GM19372 (cell line): ENCODE measurements at regions not wholly inside any gene's neighbourhood (a gene's known extent, or its start where the extent isn't known, plus 50 kb on each side); places are given as distances from the start of the nearest gene placed in this dataset.
"Not testable (repeated sequence)": the region's sequence is repeated elsewhere in the genome, so short reads cannot be mapped to it uniquely, and the experiment has no call there.

Experiments used
- ATAC-seq: cut with Tn5 transposase; IDR thresholded peaks from one replicate; pipeline ENCODE4 v1.9.1; 2021; ENCODE audit warnings: mild to moderate bottlenecking, low read depth, moderate library complexity; ENCODE audit not compliant: unreplicated experiment

DNA sequence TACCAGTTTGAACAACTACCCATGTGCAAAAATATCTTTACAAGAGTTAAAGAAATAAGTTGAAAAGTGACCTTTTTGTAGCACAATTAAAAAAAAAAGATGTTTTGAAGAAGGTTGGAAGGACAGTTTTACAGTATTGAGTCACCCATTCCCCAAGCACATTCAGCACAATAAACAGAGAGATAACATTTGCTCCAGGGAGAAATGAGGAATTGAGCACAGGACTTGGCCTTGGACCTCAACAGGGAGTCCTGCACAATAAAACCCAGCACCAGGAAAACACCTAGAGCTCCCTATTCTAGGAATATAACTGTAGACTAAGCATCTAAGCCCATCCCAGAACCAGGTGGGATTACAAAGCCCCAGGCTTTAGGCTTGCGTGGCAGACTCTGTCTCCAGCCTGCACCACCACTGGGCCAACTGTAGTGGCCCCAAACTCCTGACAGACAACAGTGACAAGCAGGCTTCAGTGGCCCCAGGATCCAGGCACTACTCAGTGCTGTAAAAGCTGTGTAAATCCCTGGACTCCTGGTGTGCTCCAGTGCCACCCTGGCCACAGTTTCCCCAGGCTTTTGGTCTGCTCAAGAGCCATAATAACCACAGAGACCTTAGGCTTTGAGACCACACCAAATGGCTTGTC lies 857.2 kb downstream of the SLITRK1 start:
- no peak for ATAC-seq

DNA sequence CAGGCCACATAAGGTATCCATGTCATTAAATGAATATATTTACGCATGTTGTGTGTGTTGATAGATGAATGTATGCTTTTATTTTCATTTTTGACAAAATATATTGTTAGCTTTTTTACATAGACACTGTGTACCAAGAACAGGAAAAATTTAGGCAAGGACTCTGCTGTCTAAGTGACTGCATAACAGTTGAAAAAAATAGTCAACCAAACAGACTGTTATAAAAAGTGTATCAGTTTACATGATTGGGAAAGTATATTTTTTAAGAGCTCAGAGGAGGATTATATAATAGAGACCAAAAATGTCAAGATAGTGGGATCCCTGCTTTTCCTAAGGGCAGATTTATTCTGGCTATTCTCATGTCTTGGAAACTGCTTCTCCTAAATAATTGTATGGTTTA lies 858.0 kb downstream of the SLITRK1 start:
- no peak for ATAC-seq

DNA sequence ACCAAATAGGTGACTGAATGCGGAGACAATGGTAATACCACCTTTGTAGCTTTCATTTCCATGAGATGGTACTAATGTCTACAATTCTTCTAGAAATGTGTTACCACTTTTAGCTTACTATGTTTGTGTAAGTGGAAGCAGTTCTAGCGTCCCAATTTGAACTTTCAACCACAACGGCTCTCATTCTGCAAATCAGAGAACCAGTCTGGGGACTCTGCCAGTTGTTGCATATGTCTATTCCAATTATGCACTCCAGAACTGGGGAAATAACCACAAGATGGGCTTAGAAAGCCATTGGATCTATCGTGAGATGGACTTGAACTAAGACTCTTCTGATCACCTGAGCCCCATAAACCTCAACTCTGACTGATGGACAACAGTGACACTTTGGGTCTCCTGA lies 862.3 kb downstream of the SLITRK1 start:
- no peak for ATAC-seq

- no peak for ATAC-seq
These were observed 872.3 kb downstream of the SLITRK1 start for GRCh38 chr13:83009987-83010386.

DNA sequence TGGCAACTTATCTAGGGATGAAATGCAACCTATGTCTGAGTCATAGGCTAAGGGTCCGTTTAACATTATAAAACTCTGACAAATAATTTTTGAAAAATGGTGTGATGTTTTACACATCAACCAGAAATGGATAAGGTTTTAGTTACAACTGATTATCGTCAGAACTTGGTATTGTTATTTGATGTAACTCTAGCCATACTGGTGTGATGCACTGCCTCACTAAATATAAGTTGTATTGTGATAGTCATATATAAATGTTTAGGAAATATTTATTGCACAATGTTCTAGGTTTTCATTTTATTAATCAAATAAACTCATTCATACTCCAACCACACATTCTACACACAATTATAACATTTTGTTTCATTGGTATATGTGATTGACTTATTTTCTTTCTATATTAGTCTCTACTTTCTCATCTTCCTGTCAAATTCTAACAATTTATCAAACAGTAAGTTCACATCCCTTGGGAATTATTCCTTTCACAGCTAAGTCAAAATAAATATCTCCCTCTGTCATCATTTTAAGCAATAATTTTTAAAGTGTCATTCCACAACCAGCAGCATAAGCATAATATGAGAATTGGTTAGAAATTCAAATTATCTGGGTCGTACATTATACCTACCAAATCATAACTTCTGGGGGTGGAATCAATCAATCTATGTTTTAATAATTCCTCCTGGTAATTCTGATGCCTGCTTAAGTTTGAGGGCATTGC lies 873.9 kb downstream of the SLITRK1 start:
- no peak for ATAC-seq

DNA sequence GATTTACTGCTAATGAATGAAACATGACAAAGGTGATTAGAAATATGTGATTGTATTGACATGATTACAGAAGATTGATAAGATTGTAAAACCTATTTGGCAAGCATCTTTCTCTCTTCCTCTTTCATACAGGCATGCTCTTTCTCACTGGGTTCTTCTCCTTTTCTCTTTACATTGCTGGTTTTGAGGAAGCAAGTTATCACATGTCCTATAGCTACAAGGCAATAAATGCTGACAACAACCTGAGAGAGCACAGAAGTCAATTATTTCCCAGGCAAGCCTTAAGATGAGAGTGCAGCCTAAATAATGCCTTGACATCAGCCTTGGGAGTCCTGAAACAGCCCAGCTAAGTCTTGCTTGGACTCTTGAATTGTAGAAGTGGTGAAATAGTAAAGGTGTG lies 875.0 kb downstream of the SLITRK1 start:
- no peak for ATAC-seq

DNA sequence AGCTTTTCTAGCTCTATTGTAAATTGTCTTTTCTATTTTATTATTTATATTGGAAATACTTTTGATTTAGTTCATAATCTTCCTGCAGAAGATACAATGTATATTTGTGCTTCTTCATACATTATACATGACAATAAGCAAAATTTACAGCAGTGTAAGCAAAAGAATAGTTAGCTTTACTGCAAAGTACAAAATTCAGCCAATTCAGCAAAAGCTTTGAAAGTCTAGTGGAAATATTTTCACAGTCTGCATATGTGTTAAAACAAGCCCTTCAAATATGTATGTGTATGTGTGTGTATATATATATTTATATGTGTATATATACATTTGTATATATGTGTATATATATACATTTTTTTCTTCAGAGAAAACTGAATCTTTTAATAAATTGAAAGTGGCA lies 879.1 kb downstream of the SLITRK1 start:
- ATAC-seq = no peak

DNA sequence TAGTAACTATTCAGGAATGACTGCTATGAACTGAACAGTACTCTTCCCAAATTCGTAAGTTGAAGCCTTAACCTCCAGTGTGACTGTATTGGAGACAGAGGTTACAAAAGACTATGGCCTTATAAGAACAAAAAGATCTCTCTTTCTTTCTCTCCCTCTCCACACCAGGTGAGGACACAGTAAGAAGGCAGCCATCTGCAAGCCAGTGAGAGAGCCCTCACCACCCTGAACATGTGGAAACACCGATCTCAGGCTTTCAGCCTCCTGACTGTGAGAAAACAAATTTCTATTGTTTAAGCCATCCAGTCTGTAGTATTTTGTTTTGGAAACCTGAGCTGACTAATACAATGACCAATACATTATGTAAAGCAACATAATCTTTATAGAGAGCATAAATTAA lies 888.9 kb downstream of the SLITRK1 start:
- ATAC-seq = no peak

DNA sequence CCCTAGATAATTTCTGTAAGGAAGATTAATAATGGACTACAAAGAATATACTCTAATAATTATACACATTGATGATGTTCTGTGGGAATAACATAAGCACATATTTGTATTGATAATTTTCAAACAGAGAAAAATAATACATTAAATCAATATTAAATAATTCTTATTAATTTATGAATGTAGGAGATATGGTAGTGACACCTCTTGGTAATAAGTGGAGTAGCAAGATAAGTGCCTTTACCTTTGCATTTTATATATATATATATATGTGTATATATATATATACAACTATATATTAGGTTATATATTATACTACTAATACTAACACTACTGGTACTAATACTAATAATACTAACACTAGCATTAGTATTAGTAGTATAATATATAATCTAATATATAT lies 905.8 kb downstream of the SLITRK1 start:
- no peak for ATAC-seq

DNA sequence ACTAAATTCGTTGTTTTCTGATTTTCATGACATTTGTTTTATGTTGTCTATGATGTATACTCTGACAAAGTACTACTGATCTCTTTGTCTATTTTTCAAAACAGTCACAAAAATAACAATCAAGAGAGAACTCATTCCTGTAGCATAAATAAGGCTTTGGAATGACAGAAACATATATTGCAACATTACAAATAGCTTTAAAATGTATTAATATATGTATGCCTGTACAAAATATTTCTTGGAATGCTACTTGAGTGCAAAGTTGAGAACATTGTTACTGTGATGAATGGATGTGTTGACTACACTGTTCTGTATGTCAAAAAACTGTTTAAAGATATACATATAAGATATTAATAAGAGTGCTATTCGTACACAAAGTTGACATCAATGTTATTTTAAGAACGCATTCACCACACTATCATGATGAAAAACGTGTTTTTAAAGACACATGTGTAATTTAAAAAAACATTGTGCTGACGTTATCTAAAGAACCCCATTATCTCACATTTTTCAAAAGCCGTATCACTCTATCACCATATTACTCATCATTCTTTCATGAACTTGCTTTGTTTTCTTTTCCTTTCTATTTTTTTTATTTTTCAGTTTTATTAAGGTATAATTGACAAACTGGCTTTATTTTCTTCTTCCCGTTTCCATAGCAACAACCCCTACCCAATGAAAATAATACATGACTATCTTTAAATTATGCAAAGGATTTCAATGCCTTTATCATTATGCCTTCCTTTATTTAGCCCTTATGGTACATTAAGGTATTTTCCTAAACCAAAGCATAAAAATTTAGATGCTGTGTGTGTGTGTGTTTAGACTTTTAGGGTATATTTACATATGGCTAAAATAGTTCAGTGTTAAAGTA lies 918.8 kb downstream of the SLITRK1 start:
- no peak for ATAC-seq

DNA sequence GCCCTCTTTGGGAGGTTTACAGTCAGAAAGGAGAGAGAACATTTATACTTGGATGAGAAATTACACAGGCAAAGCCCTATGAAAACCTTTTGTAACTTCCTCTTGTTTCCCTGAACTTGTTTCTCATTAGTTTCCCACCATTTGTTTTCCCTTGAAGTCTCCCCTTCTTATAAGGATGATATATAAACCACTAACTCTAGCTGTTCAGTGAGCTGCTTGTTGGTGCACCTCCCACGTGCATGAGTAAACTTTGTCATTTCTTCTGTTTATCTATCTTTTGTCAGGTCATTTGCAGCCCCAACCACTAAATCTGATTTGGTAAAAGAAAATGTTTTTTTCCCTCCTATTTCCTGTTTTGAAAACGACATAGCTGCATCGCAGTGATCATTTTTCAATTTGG lies 919.9 kb downstream of the SLITRK1 start:
- ATAC-seq = no peak

GRCh38 chr13:82961757-82962156 lies 920.5 kb downstream of the SLITRK1 start:
- no peak for ATAC-seq

DNA sequence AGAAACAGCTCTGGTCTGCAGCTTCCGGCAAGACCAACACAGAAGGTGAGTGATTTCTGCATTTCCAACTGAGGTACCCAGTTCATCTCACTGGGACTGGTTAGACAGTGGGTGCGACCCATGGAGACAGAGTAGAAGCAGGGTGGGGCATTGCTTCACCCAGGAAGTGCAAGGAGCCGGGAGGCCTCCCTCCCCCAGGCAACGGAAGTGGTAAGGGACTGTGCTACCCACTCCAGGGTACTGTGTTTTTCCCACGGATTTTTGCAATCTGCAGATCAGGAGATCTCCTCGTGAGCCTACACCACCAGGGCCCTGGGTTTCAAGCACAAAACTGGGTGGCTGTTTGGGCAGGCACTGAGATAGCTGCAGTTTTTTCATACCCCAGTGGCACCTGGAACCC lies 929.9 kb downstream of the SLITRK1 start:
- ATAC-seq = not testable (repeated sequence)

GRCh38 chr13:82947683-82948082 lies 934.6 kb downstream of the SLITRK1 start:
- no peak for ATAC-seq

- no peak for ATAC-seq
These were observed 935.1 kb downstream of the SLITRK1 start for GRCh38 chr13:82947191-82947621.

GRCh38 chr13:82938644-82939043 lies 943.6 kb downstream of the SLITRK1 start:
- ATAC-seq = no peak

DNA sequence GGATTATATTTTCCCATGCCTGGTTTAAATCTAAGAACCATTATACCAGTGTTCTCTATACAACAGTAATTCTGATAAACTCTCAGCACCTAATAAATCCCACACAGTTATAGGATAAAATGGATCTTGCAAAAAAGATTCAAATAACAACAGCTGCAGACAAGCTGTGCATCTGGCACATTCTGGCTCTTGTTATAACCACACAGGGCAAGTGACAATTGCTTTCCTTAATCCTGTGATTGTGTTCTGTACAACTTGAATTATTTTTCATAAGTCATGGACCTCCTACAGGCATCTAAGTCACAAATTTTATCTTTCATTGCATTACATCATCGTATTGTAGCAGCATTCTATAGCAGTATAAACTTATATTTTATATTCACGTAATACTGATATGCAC lies 948.3 kb downstream of the SLITRK1 start:
- ATAC-seq = no peak

GRCh38 chr13:82925114-82925513 lies 957.2 kb downstream of the SLITRK1 start:
- no peak for ATAC-seq

DNA sequence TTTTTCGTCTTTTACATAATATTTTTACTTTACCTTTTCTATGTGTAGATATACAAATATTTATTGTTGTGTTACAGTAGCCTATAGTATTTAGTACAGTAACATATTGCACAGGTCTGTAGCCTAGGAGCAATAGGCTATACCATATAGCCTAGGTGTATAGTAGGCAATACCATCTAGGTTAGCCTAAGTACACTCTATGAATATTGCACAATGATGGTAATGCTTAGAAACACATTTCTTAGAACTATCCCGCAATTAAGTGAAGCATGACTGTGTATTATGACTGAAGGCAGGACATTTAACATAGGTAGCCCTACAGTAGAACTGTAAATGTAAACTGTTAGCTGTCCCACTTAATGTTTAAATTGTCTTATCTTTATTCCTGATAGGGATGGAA lies 964.3 kb downstream of the SLITRK1 start:
- ATAC-seq = no peak

GRCh38 chr13:82912564-82912963 lies 969.7 kb downstream of the SLITRK1 start:
- no peak for ATAC-seq

- no peak for ATAC-seq
These were observed 977.2 kb downstream of the SLITRK1 start for GRCh38 chr13:82905071-82905470.
